Medulla oblongata (tissue), 1 donor: ENCODE measurements at regions not wholly inside any gene's neighbourhood (a gene's known extent, or its start where the extent isn't known, plus 50 kb on each side); places are given as distances from the start of the nearest gene placed in this dataset.

ENCODE experiments used
- DNase-seq: peaks from one replicate; pipeline ENCODE4 v3.0.0-alpha.2; 2015; ENCODE audit errors: extremely low spot score

- DNase-seq = no peak
Measured at GRCh38 chr5:52498607-52499006, 289.1 kb upstream of the ITGA1 start.

- DNase-seq = peak; percentile 4
Measured at GRCh38 chr5:52502460-52502999, 285.2 kb upstream of the ITGA1 start.

GRCh38 chr5:52504584-52505240 lies 283.0 kb upstream of the ITGA1 start:
- no peak for DNase-seq

GRCh38 chr5:52517667-52518066 lies 270.0 kb upstream of the ITGA1 start:
- no peak for DNase-seq

GRCh38 chr5:52520171-52520570 lies 267.5 kb upstream of the ITGA1 start:
- DNase-seq = no peak

GRCh38 chr5:52521236-52521635 lies 266.5 kb upstream of the ITGA1 start:
- DNase-seq = no peak

- DNase-seq = no peak
Measured at GRCh38 chr5:52523701-52524100, 264.0 kb upstream of the ITGA1 start.

GRCh38 chr5:52531105-52531504 lies 256.6 kb upstream of the ITGA1 start:
- DNase-seq = no peak

GRCh38 chr5:52543594-52543993 lies 244.1 kb upstream of the ITGA1 start:
- DNase-seq = no peak

GRCh38 chr5:52544738-52545137 lies 243.0 kb upstream of the ITGA1 start:
- DNase-seq = no peak

GRCh38 chr5:52554293-52554692 lies 233.4 kb upstream of the ITGA1 start:
- DNase-seq = no peak

GRCh38 chr5:52560366-52560765 lies 227.3 kb upstream of the ITGA1 start:
- peak; percentile 39 for DNase-seq

- no peak for DNase-seq
Measured at GRCh38 chr5:52562473-52562872, 225.2 kb upstream of the ITGA1 start.

- DNase-seq = no peak
Measured at GRCh38 chr5:52564587-52564986, 223.1 kb upstream of the ITGA1 start.

GRCh38 chr5:52577546-52577945 lies 210.2 kb upstream of the ITGA1 start:
- DNase-seq = no peak

GRCh38 chr5:52579391-52579790 lies 208.3 kb upstream of the ITGA1 start:
- DNase-seq = no peak

- no peak for DNase-seq
Measured at GRCh38 chr5:52580921-52581320, 206.8 kb upstream of the ITGA1 start.

GRCh38 chr5:52582313-52582712 lies 205.4 kb upstream of the ITGA1 start:
- DNase-seq = no peak

GRCh38 chr5:52587131-52587530 lies 200.6 kb upstream of the ITGA1 start:
- DNase-seq = no peak

- no peak for DNase-seq
Measured at GRCh38 chr5:52597625-52598024, 190.1 kb upstream of the ITGA1 start.

GRCh38 chr5:52598968-52599367 lies 188.7 kb upstream of the ITGA1 start:
- no peak for DNase-seq

- DNase-seq = no peak
Measured at GRCh38 chr5:52603778-52604554, 183.8 kb upstream of the ITGA1 start.
